PC-3 (cell line): ENCODE measurements at regions not wholly inside any gene's neighbourhood (a gene's known extent, or its start where the extent isn't known, plus 50 kb on each side); places are given as distances from the start of the nearest gene placed in this dataset.

Experiments
- EZH2 ChIP-seq: fragments of 300-600 bp; sonication (generic); IDR thresholded peaks from one replicate; pipeline ENCODE4 v1.6.1; 2017; ENCODE audit warnings: antibody characterized with exemption, mild to moderate bottlenecking, low read length; ENCODE audit not compliant: unreplicated experiment
- EZH2phosphoT487 ChIP-seq: fragments of 300-600 bp; sonication (generic); IDR thresholded peaks from 2 replicates; pipeline ENCODE4 v1.6.1; 2018; ENCODE audit warnings: mild to moderate bottlenecking, antibody characterized with exemption, low read length, borderline replicate concordance
- TF ChIP-seq, protein P1 (sequence below): fragments of 300-600 bp; sonication (generic); conservative IDR thresholded peaks from 2 replicates; pipeline ENCODE4 v1.5.1; 2017; ENCODE audit warnings: antibody characterized with exemption, low read depth, mild to moderate bottlenecking, low read length

- TF ChIP-seq, protein P1, sequence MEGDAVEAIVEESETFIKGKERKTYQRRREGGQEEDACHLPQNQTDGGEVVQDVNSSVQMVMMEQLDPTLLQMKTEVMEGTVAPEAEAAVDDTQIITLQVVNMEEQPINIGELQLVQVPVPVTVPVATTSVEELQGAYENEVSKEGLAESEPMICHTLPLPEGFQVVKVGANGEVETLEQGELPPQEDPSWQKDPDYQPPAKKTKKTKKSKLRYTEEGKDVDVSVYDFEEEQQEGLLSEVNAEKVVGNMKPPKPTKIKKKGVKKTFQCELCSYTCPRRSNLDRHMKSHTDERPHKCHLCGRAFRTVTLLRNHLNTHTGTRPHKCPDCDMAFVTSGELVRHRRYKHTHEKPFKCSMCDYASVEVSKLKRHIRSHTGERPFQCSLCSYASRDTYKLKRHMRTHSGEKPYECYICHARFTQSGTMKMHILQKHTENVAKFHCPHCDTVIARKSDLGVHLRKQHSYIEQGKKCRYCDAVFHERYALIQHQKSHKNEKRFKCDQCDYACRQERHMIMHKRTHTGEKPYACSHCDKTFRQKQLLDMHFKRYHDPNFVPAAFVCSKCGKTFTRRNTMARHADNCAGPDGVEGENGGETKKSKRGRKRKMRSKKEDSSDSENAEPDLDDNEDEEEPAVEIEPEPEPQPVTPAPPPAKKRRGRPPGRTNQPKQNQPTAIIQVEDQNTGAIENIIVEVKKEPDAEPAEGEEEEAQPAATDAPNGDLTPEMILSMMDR: no peak
- TF ChIP-seq EZH2: no peak
- no peak for TF ChIP-seq EZH2phosphoT487
Observed at GRCh38 chr21:18174370-18174769, 70.3 kb upstream of the CHODL start.
